HG02840 (cell line): ENCODE measurements at regions not wholly inside any gene's neighbourhood (a gene's known extent, or its start where the extent isn't known, plus 50 kb on each side); places are given as distances from the start of the nearest gene placed in this dataset.
"Not testable (repeated sequence)": the region's sequence is repeated elsewhere in the genome, so short reads cannot be mapped to it uniquely, and the experiment has no call there.

Source experiments
- ATAC-seq: cut with Tn5 transposase; IDR thresholded peaks from one replicate; pipeline ENCODE4 v1.9.1; 2021; ENCODE audit warnings: mild to moderate bottlenecking, moderate library complexity, moderate number of reproducible peaks; ENCODE audit not compliant: unreplicated experiment, low FRiP score

DNA sequence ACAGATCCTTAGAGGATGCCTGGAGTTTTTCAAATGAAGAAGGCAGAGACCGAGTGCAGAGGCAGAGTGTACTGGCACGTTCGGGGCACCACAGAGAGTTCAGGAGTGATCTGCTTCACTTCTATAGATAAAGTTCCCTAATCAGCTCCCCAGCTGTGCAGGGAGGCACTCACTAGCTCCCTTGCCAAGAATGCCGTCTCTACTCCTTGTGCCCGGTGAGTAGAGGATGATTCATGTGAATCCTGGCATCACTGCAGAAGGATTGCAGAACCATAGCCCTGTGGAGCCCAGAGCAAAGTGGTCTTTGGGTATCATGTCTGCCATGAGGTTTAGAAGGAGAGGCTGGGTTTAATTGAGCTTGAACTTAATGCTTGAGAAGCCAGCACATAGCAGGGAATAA lies 510.1 kb upstream of the RAB6C start:
- no peak for ATAC-seq

DNA sequence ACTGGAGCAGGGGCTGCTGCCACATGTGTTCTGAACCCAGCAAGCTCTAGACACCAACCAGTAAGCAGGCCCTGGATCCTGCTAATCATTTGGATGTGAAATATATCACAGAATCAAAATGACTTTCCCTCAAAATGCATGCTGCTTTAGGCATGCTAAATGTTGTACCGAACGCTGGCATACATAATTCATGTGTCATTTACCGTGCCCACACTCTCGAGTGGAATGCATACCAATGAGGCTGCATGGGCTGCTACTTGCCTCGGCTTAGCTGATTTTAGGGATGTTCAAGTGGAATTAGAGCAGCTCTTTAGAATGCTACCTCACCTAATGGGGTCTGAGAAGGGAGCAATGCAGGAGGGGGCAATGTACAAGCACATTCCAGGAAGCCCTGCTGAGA lies 509.6 kb upstream of the RAB6C start:
- ATAC-seq, result no peak

DNA sequence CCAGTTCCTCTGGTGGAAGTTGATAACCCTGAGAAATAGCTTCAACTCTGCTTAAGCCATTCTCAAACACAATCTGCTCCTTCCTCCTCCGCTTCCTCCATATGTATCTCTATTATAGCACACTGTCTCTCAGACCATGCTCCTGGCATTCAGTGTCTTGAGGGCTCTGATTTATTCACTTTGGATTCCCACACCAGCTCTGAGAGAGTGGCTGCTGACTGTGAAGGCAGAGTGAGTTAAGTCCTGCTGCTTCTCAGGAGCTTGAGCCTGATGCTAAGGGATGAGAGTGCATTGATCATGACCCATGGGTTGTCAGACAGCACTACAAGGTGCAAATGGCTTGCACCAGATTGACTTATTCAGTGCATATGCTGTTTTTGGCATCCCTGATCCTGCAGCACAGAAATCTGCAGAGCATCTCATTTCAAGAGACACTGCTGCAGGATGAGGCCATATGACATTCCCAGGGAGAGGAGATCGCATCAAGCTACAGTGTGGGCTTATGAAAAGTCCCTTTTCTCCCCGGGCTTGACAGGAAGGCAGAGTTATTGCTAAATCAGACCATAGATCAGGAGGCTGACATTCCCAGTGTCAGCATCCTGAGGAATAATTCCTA lies 500.5 kb upstream of the RAB6C start:
- no peak for ATAC-seq

DNA sequence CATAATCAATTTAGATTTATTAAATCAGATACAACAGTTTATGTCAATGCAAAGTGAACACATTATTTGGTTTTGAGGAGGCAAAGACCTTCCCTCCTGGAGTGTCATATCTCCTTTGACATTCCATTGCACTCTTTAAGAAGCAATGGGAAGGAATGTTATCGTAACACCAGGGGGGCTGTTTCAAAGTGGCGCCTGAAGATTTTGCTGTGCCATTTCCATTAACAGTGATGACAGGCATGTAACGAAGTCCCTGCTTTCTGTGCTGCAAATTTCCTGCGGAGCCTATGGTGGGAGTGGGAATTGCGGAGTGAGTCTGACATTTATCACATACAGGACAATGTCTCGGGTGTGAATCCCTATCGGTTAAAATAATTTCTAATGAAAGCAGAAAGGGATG lies 499.6 kb upstream of the RAB6C start:
- no peak for ATAC-seq

DNA sequence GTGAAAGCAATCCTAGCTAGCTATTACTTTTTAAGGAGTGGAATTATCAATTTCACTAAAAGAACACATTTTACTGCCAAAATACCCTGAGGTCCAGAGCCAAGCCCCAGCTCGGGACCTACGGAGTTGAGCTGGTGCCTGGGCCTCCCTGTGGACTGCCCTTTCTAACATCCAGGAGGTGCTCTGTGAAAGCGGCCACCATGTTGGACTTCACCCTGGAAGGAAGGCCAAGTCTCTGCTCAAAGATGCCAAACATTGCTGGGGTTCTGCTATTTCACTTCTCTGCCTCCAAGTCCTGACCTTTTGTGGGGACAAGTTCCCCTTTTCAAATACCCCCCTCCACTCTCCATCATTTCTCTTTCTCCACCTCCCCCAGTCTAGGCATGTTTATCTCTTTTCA lies 498.7 kb upstream of the RAB6C start:
- no peak for ATAC-seq

DNA sequence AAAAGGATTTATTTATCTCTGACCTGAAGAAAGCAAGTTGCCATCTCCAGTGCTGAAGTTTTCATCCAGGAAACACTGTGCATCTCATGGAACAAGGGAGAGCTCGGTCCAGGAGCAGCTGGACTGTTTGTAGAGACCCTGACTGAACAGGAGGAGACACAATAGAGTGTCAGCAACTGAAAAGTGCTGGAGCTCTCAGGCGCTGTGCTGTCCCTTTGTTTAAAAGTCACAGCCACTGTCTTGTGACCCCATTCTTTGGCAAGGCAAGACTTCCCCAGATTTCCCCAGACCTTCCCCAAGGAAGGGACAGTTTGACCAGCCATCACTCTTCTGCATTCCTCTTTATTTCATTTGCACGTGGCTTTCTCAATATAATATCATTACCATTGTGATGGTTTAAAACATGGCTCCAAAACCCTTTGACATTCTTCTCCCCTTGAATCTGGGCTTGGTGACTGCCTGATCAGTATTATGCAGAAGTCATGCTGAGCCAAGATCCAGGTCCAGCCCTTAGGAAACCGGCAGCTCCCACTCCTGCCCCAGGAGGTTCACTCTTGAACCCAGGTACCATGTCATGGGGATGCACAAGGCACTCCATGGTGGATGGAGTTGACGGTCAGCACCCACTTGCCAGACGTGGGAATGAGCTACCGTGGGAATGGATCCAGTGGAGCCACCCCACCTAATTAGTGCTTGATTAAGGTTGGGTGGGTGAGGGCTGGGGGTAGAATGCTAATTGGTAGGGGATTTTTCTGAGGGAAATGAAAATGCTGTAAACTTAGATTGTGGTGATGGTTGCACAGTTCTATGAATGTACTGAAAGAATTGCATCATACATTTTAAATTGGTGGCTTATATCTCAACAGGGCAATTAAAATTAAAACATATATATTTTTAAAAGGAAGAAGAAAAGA lies 497.9 kb upstream of the RAB6C start:
- ATAC-seq, result no peak

DNA sequence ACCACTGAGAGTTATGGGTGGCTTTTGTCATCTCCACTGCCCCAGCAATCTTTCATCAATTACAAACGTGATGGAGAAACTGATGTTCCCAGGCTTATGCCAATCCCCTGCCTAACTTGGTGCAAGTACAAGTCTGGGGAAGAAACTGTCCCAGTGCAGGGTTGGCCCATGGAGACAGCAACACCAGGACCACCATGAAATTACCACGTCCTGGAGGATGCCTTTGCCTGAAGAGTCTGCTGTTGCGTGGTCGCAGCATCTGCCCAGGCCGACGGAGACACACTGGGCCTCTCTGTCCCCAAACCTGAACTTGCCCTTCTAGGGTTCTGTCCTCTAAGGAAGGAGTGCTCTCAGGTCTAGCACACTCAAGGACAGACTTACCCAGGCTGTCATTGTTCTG lies 496.8 kb upstream of the RAB6C start:
- ATAC-seq, result no peak

DNA sequence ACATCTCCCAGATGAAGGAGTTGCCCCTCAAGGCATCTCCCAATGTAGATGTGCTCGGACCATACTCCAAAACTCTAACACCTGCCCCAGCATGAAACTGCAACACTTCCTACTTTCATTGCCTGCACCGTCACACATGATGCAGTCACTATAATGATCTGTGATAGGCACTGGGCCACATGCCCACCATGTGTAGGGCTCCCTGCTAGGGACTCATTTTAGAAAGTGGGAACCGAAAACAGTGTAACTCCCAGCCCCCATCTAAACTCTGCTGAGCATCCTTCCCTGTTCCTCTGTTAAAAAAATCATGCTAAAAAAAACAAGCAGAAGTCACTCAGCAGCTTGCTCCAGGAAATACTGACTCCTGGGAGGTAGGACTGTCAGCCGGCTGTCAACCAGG lies 496.1 kb upstream of the RAB6C start:
- no peak for ATAC-seq

DNA sequence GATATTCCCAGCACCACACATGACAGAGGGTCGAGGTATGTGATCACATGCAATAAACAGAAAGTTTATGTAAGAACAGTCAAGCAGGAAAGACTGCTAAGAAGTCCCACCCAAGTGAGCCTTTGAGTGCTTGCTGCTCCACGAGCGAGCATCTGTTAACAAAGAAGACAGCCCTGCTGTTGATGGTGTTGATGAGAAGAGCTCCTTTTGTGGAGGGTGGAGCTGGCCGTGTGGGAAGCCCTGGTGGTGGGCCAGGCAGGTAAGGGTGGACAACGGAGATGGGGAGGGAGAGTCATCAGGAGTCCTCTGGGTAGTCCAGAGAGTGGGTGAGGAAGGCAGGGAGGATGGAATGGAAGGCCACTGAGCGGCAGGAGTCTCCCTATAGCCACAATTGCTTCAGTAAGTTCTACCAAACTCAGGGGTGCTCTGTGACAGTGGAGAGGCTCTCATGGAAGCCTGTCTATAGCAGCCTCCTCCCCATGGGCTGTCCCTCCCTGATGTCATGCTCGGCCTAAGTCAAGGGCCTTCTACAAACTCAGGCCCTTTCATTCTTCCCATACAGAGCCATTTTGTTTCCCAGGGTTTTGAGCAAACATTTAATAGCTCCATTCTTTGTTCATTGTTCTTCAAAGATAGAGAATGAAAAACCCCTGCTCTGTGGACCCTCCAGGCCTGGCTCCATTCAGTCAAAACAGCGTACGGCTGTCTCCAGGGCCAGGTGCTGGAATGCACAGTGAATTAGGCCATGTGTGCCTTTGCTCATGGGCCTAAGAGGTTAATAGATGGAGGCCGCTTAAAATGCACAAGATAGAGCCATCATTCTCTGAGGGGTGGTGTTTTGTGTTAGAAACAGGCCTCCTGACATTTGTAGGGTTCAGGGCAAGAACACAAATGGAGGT lies 494.2 kb upstream of the RAB6C start:
- ATAC-seq, result no peak

DNA sequence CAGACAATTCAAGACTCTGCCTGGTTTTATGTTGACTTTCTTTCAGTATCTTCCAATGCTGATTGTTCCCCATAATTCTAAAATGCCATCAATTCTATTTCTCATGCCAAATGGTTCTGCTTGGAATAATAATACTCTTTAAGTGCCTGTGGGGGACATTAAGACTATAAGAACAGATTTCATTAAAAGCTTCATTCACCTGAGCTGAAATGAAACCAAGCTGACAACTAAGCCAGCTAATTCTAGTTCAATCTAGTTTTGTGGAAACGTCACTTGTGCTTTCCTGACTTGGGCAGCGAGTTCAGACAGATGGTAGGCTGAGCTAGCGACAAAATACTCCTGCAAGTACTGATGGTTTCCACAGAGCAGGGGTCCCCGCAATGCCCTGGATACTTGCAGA lies 491.1 kb upstream of the RAB6C start:
- no peak for ATAC-seq

DNA sequence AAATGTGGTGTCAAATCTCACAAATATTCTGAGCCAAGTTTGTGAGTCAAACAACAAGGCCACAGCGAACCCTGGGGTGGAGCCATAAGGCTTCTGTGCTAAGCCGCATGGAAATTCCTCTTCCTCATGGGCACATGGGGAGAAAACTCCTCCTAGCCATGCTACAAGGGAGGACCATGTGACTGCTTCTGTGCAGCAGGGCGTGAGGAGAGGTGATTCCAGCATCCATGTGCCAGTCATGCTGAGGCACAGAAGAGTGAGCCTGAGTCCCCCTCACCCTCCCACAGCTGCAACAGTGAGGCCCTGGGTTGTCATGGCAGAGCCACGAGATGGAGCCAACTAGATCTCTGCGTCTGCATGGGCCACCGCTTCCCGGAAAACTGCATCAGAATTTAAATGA lies 488.8 kb upstream of the RAB6C start:
- ATAC-seq, result no peak

DNA sequence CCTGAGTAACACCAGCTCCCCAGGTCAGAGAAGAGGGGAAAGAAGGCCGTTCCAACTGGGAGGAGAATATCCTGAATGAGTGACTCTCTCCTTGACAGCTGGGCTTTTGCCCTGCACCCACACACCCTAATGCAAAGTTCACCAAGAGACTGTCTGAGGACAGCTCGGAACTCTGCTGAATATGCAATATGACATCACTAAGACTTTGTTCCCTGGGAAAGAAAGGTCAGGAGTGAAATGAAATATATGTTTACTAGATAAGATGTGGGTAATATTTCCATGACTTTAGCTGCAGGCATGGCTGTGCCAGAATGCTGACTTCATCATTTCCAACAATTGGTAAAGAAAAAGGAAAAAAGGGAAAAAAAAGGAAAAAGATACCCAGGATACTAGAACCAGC lies 488.2 kb upstream of the RAB6C start:
- no peak for ATAC-seq

DNA sequence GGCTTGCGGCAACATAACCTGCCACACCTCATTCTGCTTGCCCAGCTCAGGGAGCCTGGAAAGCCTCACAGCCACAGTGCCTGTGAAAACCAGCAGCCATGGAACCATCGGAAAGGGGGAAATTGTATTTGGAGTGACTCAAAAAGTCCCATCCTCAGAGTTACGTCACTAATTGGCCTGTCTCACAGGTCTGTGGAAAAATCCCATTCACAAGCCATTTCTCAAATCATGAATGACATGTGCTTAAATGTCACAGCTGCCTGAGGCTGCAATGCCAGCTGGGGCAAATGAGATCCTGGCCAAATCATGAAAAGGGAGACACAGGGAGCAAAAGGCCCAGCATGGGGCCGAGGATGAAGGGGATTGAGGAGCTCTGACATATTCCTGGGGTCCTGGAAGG lies 486.9 kb upstream of the RAB6C start:
- no peak for ATAC-seq

DNA sequence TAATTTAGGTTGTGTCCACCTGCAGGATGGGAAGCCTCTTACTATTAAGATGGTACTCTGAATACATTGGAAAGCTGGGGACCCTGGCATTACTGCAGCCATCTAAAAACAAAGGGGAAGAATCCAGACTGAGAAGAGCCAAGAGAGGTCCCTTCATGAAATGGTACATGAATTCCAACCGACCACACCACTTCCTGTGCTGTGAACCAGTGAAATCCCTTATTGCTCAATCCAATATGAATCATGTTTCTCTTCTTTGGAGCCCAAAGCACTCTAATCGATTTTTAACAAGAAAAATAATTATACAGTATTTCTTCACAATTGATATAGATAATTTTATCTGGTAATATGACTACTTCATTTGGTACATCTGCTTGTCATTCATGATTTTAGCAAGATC lies 479.7 kb upstream of the RAB6C start:
- no peak for ATAC-seq

DNA sequence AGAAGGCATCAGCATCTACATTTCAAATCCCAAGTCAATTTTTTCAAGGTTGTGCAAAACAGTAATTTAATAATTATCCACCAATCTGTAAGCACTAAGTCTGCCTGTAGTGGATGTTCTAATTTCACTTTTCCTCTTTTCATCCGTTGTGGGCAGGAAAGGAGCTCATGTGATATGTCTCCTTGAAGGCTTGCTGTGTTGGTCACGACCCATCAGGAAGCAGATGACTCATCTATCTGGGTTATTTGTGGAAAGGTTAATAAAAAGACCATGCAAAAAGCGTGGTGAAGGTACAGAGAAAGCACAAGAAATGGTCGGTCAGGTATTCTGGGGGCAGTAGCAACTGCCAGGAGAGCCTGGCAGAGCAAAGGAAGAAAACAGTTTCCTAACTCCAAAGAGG lies 476.7 kb upstream of the RAB6C start:
- ATAC-seq, result no peak

DNA sequence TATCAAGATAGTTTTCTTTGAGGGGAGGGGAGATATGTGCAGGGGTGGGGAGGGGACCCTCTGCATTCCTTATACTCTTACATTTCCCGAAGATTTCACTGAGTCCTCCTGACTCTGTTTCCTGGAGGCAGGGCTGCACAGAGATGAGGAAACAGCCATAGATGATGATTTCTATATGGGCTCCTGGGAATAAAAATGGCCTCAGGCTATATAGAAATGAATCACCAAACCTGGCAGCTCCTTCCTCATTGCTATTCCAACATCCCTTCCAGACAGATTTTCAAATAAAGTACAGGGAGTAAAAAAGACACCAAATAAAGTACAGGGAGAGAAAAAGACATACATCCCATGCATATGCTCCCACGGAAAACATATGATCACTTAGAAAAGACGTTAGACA lies 474.8 kb upstream of the RAB6C start:
- no peak for ATAC-seq

DNA sequence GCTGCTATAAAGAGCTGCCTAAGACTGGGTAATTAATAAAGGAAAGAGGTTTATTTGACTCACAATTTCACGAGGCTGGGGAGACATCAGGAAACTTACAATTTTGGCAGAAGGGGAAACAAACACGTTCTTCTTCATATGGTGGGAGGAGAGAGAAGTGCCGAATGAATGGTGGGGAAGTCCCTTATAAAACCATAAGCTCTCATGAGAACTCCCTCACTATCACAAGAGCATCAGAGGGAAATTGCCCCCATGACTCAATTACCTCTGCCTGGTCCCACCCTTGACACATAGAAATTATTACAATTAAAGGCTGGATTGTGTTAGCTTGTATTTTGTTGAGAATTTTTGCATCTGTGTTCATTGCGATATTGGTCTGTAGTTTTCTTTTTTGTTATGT lies 460.5 kb upstream of the RAB6C start:
- no peak for ATAC-seq

DNA sequence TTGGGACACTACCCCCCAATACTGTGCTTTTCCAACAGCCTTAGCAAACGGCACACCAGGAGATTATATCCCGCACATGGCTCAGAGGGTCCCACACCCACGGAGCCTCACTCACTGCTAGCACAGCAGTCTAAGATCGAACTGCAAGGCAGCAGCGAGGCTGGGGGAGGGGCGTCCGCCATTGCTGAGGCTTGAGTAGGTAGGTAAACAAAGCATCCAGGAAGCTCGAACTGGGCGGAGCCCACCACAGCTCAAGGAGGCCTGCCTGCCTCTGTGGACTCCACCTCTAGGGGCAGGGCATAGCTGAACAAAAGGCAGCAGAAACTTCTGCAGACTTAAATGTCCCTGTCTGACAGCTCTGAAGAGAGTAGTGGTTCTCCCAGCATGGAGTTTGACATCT lies 447.3 kb upstream of the RAB6C start:
- ATAC-seq, result not testable (repeated sequence)

DNA sequence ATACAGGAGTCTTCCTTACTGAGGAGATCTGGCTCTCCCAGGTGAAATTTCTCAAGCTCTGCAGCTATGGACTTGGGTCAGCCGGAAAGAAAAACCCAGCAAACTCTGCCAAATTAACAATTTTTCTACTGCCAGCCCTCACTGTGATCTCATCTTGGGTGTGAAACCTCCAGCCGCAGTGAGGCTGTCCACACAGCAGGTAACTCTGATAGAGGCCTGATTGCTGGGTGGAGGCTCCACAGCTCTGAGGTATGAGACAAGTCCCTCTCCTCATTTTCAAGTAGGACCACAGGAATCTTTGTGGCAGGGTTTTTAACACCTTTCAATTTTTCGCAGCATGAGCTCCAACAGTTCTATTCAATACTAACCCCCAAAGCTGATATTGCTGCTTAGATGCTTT lies 430.6 kb upstream of the RAB6C start:
- no peak for ATAC-seq

DNA sequence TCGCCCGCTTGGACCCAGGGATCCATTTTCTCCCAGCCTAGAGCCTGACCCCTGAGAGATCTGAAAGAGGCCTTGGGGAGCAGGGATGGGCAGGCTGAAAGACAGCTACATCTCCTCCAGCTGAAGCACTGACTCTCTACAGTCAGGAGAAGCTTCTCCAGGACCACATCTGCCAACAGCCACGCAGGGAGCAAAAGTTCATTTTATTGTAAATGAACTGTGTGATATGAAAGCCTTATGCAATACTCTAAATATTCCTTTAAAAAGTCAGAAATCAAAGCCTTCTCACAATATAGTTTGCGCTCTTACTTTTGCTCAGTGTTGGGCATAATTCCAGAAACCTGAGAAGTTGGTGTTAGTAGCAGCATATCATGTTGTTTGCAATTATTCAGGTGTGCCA lies 428.9 kb upstream of the RAB6C start:
- no peak for ATAC-seq

DNA sequence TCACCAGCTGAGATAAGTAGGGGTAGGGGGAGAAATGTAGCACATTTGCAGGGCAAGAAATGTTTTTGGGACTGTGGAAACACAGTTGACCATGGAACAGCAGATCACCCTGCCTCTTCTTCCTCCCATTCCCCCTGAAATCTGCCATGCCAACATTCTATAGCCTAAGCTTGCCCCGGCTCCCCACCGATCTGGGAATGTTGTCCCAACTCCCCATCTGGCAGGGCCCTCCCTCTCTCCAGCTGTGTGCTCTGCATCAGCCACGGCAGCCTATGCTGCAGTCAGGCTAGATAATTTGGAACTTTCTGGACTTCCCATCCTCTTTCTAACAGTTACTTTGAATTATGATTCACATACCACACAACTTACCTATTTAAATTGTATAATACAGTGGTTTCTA lies 425.1 kb upstream of the RAB6C start:
- no peak for ATAC-seq
